ENCODE measurements at regions not wholly inside any gene's neighbourhood (a gene's known extent, or its start where the extent isn't known, plus 50 kb on each side); places are given as distances from the start of the nearest gene placed in this dataset.

DNA sequence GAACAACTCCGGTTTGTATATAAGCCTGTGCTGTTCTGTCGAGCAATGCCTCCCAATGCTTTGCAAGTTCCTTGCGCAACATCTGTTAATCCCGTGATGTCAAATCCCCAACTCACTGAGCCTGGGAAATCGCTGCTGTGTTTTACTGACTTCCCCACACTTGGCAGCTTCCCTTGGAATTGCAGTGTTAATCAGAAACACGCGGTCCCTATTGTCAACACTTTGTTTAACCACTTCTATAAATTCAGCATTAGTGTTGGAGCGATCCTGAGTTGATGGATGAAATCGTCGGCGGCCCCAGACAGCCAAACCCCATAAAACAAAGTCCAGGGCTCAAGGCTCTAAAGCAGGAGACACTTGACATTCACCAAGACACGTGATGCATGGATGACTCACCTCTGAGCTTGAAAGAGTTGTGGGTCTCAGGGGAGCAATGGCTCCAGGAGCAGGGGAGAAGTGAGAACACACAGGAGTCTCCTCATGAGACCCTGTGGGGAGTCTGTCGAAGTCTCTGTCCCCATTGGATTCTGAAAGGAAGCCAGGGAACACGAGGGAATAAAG lies 555.3 kb downstream of the MIAT start:
- DNase-seq: no peak

DNA sequence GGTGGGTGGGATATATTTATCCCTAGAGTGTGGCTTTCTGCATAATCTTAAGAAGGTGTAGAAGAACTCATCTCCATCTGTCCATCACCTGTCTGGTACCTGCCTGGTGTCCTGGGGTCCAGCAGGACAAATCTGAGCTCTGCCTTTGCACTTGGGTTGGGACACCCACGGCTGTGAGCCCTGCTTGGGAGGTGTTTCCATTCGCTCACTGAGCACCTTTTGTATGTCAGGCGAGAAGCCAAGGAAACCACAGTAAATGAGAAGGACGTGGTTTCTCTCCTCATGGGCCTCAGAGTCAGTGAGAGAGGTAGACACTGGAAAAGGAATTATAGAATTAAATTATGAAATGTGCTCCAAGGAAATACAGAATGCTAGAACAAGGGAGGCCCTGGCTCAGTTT lies 555.9 kb downstream of the MIAT start:
- no peak for DNase-seq

DNA sequence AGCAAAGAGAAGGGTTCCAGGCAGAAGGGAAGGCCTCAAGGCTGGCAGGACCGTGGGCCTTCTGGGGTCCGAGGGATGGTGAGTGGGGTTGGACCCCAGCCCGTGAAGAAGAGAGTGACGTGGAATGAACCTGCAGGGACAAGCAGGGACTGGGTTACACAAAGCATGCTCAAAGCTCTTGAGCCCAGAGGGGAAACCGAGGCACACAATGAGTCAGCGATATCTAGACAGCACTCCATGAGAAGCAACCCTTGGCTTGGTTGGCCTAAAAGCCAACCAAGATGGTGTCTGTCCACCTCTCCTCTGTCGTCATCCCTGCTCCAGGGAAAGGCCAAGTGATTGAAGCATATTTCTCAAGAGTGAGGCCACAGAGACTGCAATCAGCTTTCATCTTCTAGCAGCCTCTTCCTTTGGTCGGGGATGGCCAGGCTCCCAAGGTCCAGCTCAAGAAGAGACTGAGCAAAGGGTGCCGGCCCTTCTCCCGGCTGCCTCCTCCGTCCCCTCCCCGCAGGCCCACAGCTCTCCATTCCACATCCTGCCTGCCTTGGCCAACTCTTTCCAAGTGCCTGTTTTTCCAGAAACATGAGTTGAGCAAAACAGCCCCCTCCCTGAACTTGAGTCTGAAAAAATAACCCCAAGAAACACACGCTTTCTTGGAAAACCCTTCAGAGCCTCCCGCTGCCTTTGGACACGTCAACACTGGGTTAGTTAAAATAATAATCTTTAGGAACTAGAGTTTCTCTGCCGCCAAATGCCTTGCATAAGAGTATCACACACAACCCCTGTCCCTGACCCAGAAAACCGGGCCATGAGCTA lies 556.6 kb downstream of the MIAT start:
- no peak for DNase-seq

DNA sequence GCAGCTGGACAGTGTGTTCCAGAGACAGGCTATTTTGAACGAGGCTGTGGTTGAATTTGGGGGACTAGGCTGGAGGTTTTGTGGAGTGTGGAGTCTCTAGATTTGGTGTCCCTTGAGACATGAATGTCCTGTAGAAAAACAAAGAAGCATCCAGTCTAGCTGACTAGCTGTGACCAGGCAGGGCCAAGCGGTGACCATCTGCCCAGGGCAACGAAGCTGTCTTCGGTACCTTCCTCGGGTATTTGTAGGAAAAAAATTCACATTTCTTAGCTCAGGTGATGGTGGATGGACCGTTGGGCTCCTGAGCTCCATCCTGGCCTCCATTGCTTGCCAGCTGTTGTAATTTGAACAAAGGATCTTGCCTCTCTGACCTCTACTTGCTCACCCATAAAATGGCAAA lies 557.3 kb downstream of the MIAT start:
- DNase-seq: no peak

DNA sequence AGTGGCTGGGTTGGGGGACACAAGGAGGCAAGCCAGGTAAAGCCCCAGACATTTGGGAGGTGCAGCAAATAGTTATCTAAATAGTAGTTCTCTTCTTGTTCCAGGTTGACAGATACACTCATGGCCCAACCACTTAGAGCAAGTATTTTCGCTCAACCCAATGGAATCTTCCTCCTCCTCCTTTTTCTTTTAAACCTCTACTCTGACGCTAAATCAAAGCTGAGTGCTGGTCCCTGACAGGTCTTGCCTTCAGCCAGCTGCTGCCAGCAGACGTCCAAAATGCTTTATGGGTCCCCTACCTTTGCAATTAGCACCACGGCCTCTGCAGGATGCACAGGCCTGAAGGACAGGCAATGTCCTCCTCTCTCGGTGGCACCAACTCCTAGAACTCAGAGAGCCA lies 558.5 kb downstream of the MIAT start:
- DNase-seq: no peak

DNA sequence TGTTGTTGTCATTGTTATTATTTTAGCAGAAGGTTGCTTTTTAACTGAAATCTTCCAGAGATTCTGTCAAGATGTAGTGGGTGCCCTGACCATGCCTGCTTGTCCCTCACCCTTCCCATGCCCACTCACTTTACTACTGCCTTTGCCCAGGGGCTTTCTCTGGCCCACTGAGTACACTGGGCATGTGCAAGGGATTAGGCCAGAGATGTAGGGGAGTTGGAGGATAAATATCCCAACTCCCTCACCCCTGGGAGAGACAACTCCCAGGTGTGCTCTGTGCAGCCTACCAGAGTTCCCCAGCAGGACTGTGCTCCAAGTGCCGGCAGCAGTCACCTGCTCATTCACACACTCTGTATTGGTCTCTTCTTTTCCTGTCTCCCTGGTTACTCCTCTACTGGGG lies 559.1 kb downstream of the MIAT start:
- no peak for DNase-seq

DNA sequence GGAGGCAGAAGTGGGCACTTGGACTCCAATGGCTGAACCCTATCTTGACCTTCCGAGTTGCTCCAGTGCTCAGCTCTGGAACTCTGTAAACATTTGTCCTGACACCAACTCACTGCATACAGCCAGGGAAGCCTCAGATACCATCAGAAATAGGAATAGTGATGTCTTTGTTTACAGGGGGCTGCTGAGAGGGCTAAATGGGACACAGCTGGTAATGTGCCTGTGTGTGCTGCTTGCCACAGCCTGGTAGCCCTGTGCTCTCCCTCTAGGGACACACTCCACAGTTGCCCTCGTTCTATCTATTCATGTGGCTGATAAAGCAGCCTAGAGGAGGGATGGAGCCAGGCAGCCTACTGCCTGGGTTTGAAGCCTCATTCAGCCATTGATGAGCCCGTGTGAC lies 559.8 kb downstream of the MIAT start:
- no peak for DNase-seq

DNA sequence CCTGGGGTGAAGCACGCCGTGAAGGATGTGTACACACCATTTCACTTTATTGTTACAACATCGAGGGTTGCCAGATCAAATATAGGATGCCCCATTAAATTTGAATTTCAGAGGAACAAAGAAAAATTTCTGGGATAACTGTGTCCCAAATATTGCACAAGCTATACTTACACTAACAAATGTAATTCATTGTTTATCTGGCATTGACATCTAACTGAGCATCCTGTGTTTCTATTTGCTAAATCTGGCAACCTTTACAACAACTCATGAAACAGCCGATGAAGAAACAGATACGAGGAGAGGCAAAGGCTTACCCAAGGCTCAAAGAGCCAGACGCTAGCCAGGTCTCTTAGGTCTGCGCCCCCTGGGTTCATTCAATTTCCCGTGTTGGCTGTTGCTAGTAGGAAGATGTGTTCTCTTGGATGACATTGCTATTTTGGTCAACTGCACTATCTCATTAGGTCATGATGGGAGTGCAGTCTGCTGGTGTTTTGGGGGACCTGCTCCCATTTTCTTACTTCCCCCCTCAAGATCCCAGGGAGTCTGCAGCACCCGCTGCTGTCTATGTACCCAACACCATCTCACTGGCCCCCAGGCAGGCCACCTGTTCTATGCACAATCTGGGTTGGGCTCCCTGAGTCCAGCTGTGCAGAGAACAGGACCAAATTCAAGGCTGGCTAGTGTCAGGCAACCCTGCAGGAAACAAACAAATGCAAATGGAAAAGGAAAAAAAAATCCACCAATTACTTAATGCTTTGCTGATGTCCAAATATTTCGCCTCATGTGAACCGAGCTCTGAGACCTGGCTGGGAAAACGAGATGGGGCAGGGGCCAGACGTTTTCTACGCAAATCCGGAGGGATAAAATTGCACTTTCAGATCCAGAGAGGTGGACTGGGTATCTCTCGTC lies 560.9 kb downstream of the MIAT start:
- DNase-seq: no peak

DNA sequence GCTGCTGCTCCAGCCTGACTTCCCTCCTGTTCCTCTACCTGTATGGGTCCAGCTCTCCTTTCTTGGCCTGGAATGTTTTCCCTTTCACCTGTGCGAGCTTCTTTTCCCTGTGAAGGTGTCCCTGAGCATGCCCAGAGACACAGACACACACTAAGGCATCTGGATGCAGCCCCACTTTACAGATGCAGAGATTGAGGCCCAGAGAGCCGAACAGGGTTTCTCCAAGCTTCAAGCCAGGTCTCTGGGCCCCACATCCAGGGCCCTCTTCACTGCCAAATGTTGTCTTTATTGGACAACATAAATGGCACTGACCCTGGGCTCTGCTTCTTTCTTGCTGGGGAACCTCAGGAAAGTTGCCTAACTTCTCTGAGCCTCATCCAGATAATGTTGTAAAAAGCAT lies 561.6 kb downstream of the MIAT start:
- no peak for DNase-seq

DNA sequence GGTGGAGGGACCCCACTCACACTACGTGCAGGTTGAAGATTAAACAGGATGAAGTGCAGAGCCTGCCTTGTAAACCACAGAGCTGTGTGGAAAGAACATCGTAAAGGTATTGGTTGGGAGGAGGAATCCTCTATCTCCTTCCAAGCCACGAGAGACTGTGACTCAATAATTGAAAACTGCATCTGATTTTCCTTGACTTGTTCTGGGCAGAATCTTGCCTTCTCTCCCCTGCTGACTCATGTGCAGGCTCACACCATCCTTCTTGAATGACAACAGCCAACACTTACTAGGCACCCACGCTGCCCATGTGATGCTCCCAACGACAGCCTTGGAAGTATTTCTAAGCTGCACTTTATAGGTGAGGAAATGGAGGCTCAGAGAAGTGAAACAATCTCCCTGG lies 563.0 kb downstream of the MIAT start:
- no peak for DNase-seq

DNA sequence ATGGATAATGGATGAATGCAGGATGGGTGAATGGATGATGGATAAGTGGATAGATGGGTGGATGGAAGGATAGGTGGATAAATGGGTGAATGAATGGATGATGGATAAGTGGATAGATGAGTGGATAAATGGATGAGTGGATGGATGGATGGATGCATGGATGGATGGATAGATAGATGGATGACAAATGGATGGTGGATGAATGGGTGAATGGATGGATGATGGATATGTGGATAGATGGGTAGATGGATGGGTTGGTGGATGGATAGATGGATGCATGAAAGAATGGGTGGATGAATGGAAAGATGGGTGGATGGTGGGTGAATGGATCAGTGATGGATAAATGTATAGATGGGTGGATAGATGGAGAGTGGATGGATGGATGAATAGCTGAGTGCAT lies 564.8 kb downstream of the MIAT start:
- no peak for DNase-seq

DNA sequence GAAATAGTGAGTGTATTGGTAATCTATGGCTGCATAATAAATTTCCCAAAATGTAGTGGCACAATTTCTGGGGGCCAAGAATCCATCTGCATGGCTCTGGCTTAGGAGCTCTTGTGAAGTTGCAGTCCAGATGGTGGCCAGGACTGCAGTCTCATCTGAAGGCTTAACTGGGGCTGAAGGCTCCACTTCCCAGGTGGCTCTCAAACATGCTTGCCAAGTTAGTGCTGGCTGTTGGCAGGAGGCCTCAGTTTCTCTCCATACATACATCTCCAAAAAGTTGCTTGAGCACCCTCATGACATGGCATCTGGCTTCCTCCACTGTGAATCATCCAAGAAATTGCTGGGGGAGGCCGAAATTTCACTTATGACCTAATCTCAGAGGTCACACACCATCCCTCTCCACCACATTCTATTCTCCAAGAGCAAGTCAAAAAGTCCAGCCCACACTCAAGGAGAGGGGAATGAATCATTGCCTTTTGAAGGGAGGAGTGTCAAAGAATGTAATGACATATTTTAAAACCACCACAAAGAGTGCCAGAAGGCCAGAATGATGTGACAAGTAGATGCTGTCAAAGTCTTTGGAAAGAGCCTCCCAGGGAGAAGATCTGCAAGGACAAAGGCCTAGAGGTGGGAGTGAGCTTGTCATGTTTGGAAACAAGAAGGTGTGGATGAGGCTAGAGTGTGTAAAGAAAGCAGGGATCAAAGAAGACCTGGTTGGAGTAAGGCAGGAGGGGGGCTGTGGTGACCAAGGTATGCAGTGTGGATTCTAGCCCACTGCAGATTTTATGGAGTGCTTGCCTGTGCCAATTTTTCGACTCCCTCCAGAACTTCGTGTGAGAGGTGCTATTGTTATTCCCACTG lies 566.2 kb downstream of the MIAT start:
- no peak for DNase-seq

DNA sequence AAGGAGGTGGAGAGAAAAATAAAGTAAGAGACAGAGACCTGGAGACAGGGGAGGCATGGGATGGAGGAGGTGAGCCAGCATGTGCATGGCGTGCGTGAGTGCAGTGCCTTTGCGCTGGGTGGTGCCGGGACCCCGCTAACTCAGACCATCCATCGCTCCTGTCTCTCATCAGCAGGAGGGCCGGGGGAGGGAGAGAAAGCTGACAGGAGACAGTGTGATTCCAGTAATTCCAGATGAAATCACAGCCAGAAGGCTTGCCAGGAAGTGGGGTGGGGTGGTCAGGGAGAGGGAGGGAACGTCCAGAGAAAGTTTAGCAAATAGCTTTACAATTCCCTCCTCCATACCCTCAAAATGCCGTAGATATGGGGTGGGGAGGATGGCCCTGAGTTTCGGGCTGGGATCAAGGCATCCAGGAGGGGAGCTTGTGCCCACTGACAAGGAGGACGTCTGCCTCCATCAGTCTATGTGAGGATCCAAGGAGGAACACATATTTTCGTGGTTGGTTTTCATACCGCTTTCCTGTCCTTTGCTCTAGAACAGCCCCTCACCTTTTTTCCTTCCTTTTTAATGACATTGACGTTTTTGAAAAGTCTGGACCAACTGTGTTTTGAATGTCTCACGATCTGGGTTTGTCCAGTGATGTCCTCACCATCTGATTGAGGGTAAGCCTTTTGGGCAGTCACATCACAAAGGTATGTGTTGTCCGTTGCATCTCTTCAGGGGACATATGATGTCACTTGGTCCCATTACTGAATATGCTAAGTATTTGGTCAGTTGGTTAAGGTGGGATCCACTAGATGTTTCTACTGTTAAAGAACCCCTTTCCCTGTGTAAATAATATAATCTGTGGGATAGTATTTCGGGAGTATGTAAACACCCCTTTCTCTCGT lies 567.3 kb downstream of the MIAT start:
- DNase-seq: no peak

DNA sequence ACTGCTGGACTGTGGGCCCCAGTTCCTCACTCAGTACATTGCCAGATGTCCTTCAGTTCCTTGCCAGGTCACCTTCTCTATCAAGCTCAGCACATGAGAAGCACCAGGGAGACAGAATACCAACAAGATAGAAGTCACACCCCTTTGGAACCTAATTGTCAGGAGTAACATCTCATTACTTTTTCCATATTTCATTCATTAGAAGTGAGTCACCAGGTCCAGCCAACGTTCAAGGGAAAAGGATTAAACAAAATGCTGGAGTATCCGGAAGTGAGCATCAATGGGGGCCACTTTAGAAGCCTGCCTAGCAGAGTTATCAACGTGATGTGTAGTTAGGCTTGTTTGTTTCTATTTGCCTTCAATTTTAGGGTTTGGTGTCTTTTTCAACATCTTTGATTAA lies 569.3 kb downstream of the MIAT start:
- DNase-seq: no peak

DNA sequence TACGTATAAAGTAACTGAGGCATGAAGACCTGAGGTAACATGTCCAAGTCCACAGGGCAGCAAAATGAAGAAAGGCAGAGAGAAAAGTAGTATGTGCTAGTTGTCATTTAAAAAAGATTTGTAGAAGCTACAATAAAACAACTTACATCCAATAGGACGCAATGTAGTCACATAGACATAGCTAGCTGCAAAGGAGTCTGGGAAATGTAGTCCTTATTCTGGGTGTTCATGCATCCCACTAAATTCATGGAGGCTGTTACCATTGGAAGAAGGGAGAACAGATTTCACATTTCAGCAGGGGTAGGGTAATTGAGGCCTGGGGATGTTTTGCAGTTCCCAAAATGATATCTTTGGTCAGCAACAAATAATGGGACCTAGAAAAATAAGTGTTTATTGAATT lies 571.4 kb downstream of the MIAT start:
- no peak for DNase-seq

DNA sequence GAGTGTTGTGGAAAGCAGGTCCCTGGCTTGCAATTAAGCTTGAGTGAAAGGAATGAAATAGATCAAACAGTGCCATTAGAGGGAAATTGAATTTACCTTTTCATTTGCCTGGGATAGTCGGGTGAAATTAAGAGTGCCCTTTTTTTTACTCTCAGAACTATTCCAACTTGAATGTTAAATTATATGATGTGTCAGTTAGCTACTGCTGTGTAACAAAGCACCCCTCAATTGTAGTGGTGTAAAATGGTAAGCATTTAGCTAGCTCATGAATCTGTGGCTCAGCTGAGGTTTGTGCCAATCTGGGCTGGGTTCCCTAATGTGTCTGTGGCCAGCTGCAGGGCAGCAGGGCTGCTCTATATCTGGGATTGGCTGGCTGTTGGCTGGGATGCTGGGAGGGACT lies 571.4 kb downstream of the MN1 start:
- DNase-seq: no peak

DNA sequence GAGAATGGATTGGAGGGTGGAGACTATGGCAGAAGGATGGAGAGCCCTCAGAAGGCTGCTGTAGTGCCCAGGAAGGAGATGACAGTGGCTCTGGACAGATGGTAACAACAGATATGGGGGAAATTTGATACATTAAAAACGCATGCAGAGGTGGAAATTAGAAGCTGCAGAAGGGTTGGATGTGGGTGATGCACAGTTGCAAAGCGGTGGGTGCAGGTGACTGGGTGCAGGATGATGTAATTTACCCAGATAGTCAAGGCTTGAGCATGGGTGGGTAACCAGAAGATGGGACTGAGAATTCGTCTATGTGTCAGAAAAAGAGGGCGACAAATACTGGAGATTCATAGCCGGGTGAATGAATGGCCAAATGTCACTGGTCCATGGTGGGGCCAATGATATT lies 570.3 kb downstream of the MN1 start:
- DNase-seq: no peak

DNA sequence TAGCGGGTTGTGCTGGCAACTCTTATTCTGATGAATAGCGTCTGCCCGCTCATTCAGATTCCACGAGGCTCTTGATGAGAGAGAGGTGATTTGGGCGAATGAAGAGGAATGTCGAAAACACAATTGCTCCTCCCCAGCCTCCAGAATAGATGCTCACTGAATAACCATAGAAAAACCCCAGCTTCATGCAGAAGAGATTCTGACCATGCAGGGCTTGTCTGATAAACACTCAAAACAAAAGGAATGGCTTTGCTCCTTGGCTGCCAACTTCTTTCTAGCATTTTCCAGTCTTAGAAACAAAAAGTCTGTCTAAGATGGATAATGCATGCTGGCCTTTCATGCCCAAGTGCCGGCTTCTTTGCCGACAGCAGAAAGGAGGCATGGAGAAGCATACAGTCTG lies 569.5 kb downstream of the MN1 start:
- no peak for DNase-seq

DNA sequence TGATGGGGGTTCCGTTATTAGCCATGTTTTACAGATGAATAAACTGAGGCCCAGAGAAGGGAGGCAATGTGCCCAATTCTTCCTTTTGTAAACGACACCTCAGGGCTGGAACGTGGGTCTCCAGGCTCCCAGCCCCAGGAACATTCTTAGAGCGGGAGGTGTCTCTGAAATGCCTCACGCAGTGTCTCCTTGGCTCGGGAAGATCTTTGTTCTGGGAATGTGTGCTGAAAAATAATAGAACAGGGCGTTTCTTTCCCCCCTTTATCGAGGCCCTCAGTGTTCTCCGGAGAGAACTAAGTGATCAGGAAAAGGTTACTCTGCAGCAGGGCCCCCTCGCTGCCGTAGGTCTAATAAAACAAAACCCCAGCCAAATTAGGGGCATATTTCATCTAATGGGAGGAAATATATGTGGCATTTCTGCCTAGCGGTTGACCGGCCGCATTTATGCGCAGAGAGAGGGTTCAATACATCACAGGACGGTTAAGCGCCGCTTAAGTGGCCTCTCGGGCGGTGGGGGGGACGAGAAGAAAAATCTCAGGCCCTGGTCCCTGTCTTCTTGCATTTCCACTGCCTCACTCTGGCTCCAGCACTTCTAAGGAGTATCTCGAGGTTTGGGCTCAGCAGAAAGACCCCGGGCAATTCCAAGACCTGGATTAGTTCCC lies 564.3 kb downstream of the MN1 start:
- no peak for DNase-seq

DNA sequence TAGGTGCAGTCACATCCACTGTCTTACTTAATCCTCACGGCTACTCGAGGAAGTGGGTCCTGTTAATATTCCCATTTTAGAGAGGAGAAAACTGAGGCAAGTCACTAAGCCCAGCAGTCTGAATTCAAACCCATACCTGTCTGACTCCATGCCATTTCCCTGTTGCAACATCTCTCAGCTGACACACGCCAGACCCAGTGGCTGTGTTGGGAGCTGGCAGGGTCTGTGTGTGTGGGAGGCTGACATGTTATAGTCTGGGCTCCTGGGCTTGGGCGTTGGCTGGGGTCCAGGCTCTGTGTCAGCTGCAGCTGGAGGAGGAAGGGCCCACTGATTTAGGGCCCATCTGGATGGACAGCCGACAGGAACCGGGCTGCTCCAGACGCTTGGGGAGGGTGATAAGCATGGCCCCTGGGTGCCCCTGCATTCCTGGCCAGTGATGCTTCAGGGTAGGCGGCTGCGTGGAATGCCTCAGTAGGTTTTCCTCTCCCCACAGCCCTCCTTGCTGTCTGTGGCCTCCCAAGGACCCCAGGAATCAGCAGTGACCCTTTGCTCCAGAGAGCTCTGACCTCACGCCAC lies 562.5 kb downstream of the MN1 start:
- no peak for DNase-seq

DNA sequence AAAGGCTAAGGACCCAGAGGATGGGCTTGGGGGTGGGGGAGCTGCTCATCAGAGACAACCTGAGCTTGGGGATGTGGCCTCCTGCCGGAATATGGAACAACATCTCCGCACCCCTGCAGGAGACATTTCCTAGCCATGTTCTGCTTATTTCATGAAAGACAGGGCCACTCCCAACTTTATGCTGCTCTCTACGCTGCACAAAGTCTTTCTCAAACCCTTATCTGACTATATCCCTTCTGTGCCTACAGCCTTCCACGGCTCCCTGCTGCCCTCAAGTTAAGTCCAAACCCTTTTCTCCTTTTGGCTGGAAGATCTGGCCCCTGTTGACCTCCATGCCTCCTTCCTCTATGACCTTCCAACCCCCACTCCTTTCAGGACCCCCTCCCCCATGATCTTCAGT lies 562.0 kb downstream of the MN1 start:
- no peak for DNase-seq
